ENCODE measurements at regions not wholly inside any gene's neighbourhood (a gene's known extent, or its start where the extent isn't known, plus 50 kb on each side); places are given as distances from the start of the nearest gene placed in this dataset.
A peak's percentile ranks its signal among the peaks of the same experiment; 100 is the strongest.

GRCh38 chr6:40947876-40948526 is 91.0 kb downstream of the UNC5CL start:
- H3K9me3 Mint-ChIP-seq = no peaks in the 10 kb centered on the region
- peak; percentile 79 for ATAC-seq
- no peak for DNase-seq (ENCODE audit: low spot score)
- H3K36me3 Mint-ChIP-seq = 0 out of 2 replicates have a peak, but pooled peaks cover 2% of the 10 kb centered on the region
- no peak overlapping the region for H3K4me3 Mint-ChIP-seq
- POLR2A ChIA-PET = interaction anchor here (1.0 kb wide), 1 partner anchor 46 kb away, joined by 3 read pairs; no protein-coding TSS in a partner anchor
- H3K27ac Mint-ChIP-seq = peak overlapping the region; percentile 96
- TF ChIP-seq PREB (CRISPR knock-in tag; IDR thresholded peaks at IDR 0.05; ENCODE audit: borderline replicate concordance) (no peak), ZNF121 (CRISPR knock-in tag; IDR thresholded peaks at IDR 0.05) (peak; percentile 83), ZNF219 (CRISPR knock-in tag; IDR thresholded peaks at IDR 0.05; ENCODE audit: borderline replicate concordance) (no peak), GRHL2 (CRISPR knock-in tag; IDR thresholded peaks at IDR 0.05; ENCODE audit: insufficient replicate concordance, severe bottlenecking) (no peak)
- TF ChIP-seq, protein P1, sequence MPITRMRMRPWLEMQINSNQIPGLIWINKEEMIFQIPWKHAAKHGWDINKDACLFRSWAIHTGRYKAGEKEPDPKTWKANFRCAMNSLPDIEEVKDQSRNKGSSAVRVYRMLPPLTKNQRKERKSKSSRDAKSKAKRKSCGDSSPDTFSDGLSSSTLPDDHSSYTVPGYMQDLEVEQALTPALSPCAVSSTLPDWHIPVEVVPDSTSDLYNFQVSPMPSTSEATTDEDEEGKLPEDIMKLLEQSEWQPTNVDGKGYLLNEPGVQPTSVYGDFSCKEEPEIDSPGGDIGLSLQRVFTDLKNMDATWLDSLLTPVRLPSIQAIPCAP (CRISPR knock-in tag; IDR thresholded peaks at IDR 0.05) = no peak
- TF ChIP-seq, protein P2, sequence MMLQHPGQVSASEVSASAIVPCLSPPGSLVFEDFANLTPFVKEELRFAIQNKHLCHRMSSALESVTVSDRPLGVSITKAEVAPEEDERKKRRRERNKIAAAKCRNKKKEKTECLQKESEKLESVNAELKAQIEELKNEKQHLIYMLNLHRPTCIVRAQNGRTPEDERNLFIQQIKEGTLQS (CRISPR knock-in tag; conservative IDR thresholded peaks at IDR 0.05) = no peak
- CTCF ChIA-PET = interaction anchor here (0.7 to 1.6 kb wide), 7 partner anchors 36 to 91 kb away, joined by 3 to 10 read pairs (median 4); partner anchors contain the start of gene UNC5CL
- H3K27me3 Mint-ChIP-seq (ENCODE audit: low read depth) = peaks cover 4% of the 10 kb centered on the region
- peaks cover 54% of the 10 kb centered on the region for H3K4me1 Mint-ChIP-seq

GRCh38 chr6:40946738-40947301 is 92.2 kb downstream of the UNC5CL start:
- Mint-ChIP-seq H3K27me3 (ENCODE audit: low read depth) (peaks cover 4% of the 10 kb centered on the region), H3K27ac (peak overlapping the region; percentile 67; the same call in 1 of the 2 replicates), H3K36me3 (0 out of 2 replicates have a peak, but pooled peaks cover under 1% of the 10 kb centered on the region), H3K9me3 (peaks cover 8% of the 10 kb centered on the region), H3K4me3 (no peak overlapping the region), H3K4me1 (peaks cover 51% of the 10 kb centered on the region)
- ChIA-PET POLR2A (no interaction called here), CTCF (no interaction called here)
- TF ChIP-seq, protein P3, sequence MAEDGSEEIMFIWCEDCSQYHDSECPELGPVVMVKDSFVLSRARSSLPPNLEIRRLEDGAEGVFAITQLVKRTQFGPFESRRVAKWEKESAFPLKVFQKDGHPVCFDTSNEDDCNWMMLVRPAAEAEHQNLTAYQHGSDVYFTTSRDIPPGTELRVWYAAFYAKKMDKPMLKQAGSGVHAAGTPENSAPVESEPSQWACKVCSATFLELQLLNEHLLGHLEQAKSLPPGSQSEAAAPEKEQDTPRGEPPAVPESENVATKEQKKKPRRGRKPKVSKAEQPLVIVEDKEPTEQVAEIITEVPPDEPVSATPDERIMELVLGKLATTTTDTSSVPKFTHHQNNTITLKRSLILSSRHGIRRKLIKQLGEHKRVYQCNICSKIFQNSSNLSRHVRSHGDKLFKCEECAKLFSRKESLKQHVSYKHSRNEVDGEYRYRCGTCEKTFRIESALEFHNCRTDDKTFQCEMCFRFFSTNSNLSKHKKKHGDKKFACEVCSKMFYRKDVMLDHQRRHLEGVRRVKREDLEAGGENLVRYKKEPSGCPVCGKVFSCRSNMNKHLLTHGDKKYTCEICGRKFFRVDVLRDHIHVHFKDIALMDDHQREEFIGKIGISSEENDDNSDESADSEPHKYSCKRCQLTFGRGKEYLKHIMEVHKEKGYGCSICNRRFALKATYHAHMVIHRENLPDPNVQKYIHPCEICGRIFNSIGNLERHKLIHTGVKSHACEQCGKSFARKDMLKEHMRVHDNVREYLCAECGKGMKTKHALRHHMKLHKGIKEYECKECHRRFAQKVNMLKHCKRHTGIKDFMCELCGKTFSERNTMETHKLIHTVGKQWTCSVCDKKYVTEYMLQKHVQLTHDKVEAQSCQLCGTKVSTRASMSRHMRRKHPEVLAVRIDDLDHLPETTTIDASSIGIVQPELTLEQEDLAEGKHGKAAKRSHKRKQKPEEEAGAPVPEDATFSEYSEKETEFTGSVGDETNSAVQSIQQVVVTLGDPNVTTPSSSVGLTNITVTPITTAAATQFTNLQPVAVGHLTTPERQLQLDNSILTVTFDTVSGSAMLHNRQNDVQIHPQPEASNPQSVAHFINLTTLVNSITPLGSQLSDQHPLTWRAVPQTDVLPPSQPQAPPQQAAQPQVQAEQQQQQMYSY (CRISPR knock-in tag; IDR thresholded peaks at IDR 0.05) = peak; percentile 61
- TF ChIP-seq, protein P1 (CRISPR knock-in tag; IDR thresholded peaks at IDR 0.05) = no peak
- TF ChIP-seq CREB1 (CRISPR knock-in tag; IDR thresholded peaks at IDR 0.05) = no peak
- TF ChIP-seq CDX4 (CRISPR knock-in tag; IDR thresholded peaks at IDR 0.05; ENCODE audit: borderline replicate concordance) = no peak
- TF ChIP-seq ZNF416 (CRISPR knock-in tag; IDR thresholded peaks at IDR 0.05) = no peak
- no peak for TF ChIP-seq GABPB1 (CRISPR knock-in tag; IDR thresholded peaks at IDR 0.05)
- TF ChIP-seq, protein P4, sequence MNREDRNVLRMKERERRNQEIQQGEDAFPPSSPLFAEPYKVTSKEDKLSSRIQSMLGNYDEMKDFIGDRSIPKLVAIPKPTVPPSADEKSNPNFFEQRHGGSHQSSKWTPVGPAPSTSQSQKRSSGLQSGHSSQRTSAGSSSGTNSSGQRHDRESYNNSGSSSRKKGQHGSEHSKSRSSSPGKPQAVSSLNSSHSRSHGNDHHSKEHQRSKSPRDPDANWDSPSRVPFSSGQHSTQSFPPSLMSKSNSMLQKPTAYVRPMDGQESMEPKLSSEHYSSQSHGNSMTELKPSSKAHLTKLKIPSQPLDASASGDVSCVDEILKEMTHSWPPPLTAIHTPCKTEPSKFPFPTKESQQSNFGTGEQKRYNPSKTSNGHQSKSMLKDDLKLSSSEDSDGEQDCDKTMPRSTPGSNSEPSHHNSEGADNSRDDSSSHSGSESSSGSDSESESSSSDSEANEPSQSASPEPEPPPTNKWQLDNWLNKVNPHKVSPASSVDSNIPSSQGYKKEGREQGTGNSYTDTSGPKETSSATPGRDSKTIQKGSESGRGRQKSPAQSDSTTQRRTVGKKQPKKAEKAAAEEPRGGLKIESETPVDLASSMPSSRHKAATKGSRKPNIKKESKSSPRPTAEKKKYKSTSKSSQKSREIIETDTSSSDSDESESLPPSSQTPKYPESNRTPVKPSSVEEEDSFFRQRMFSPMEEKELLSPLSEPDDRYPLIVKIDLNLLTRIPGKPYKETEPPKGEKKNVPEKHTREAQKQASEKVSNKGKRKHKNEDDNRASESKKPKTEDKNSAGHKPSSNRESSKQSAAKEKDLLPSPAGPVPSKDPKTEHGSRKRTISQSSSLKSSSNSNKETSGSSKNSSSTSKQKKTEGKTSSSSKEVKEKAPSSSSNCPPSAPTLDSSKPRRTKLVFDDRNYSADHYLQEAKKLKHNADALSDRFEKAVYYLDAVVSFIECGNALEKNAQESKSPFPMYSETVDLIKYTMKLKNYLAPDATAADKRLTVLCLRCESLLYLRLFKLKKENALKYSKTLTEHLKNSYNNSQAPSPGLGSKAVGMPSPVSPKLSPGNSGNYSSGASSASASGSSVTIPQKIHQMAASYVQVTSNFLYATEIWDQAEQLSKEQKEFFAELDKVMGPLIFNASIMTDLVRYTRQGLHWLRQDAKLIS (CRISPR knock-in tag; IDR thresholded peaks at IDR 0.05; ENCODE audit: borderline replicate concordance) = no peak
- TF ChIP-seq SP1 (CRISPR knock-in tag; conservative IDR thresholded peaks at IDR 0.05) = no peak
- DNase-seq (ENCODE audit: low spot score) (no peak), ATAC-seq (no peak)
